HK-2 (cell line): ENCODE measurements at regions not wholly inside any gene's neighbourhood (a gene's known extent, or its start where the extent isn't known, plus 50 kb on each side); places are given as distances from the start of the nearest gene placed in this dataset.

ENCODE experiments used
- DNase-seq: peaks from one replicate; pipeline ENCODE4 v3.0.0-alpha.2; 2018; ENCODE audit not compliant: unreplicated experiment

- DNase-seq: no peak
These were observed 378.5 kb upstream of the LMO3 start for GRCh38 chr12:16984484-16984883.

- peak; percentile 3 for DNase-seq
These were observed 367.2 kb upstream of the LMO3 start for GRCh38 chr12:16972923-16973770.

- DNase-seq: no peak
These were observed 356.9 kb upstream of the LMO3 start for GRCh38 chr12:16962889-16963288.

GRCh38 chr12:16955083-16955657 is 349.2 kb upstream of the LMO3 start:
- DNase-seq: no peak

- no peak for DNase-seq
These were observed 344.1 kb upstream of the LMO3 start for GRCh38 chr12:16949871-16950667.

GRCh38 chr12:16949371-16949770 is 343.4 kb upstream of the LMO3 start:
- DNase-seq: no peak

- DNase-seq: no peak
These were observed 340.7 kb upstream of the LMO3 start for GRCh38 chr12:16946704-16947103.

GRCh38 chr12:16939871-16940306 is 333.9 kb upstream of the LMO3 start:
- DNase-seq: peak; percentile 68

GRCh38 chr12:16927259-16927658 is 321.3 kb upstream of the LMO3 start:
- no peak for DNase-seq

GRCh38 chr12:16920451-16920850 is 314.5 kb upstream of the LMO3 start:
- no peak for DNase-seq

GRCh38 chr12:16919551-16919950 is 313.6 kb upstream of the LMO3 start:
- DNase-seq: no peak

- DNase-seq: no peak
These were observed 308.9 kb upstream of the LMO3 start for GRCh38 chr12:16914853-16915252.

- DNase-seq: no peak
These were observed 308.0 kb upstream of the LMO3 start for GRCh38 chr12:16913832-16914490.

GRCh38 chr12:16901946-16902345 is 296.0 kb upstream of the LMO3 start:
- DNase-seq: no peak

GRCh38 chr12:16893426-16893825 is 287.5 kb upstream of the LMO3 start:
- DNase-seq: no peak

GRCh38 chr12:16891673-16892072 is 285.7 kb upstream of the LMO3 start:
- DNase-seq: no peak

GRCh38 chr12:16884819-16885218 is 278.9 kb upstream of the LMO3 start:
- DNase-seq: no peak

GRCh38 chr12:16884056-16884455 is 278.1 kb upstream of the LMO3 start:
- no peak for DNase-seq

GRCh38 chr12:16881986-16882570 is 276.1 kb upstream of the LMO3 start:
- DNase-seq: no peak

- DNase-seq: no peak
These were observed 274.9 kb upstream of the LMO3 start for GRCh38 chr12:16880864-16881285.

- no peak for DNase-seq
These were observed 264.9 kb upstream of the LMO3 start for GRCh38 chr12:16870845-16871244.

- no peak for DNase-seq
These were observed 257.8 kb upstream of the LMO3 start for GRCh38 chr12:16863742-16864141.
